ENCODE measurements at regions not wholly inside any gene's neighbourhood (a gene's known extent, or its start where the extent isn't known, plus 50 kb on each side); places are given as distances from the start of the nearest gene placed in this dataset.

DNA sequence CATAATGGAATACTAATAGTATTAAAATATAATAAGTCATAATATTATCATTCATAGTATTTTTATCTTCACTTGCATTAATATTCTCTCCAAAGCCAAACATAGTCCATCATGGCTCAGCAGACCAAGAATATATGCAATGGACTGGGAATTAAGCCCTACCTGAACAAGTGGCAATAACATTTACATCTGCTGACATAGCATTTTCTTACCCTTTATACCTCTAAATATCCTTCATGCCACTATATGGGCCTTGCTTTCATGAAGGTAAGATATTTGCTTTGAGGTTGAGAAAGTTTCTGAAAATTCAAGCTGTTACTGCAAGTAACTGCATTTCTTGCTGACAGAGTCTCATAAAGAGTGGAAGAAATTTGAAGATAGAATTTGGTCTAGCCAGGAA, 847.4 kb upstream of the GCFC2 start:
- TF ChIP-seq, protein P1, sequence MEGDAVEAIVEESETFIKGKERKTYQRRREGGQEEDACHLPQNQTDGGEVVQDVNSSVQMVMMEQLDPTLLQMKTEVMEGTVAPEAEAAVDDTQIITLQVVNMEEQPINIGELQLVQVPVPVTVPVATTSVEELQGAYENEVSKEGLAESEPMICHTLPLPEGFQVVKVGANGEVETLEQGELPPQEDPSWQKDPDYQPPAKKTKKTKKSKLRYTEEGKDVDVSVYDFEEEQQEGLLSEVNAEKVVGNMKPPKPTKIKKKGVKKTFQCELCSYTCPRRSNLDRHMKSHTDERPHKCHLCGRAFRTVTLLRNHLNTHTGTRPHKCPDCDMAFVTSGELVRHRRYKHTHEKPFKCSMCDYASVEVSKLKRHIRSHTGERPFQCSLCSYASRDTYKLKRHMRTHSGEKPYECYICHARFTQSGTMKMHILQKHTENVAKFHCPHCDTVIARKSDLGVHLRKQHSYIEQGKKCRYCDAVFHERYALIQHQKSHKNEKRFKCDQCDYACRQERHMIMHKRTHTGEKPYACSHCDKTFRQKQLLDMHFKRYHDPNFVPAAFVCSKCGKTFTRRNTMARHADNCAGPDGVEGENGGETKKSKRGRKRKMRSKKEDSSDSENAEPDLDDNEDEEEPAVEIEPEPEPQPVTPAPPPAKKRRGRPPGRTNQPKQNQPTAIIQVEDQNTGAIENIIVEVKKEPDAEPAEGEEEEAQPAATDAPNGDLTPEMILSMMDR (IDR thresholded peaks at IDR 0.05) = no peak
- DNase-seq (ENCODE audit: low spot score) (no peak), ATAC-seq (ENCODE audit: low FRiP score) (no peak)

DNA sequence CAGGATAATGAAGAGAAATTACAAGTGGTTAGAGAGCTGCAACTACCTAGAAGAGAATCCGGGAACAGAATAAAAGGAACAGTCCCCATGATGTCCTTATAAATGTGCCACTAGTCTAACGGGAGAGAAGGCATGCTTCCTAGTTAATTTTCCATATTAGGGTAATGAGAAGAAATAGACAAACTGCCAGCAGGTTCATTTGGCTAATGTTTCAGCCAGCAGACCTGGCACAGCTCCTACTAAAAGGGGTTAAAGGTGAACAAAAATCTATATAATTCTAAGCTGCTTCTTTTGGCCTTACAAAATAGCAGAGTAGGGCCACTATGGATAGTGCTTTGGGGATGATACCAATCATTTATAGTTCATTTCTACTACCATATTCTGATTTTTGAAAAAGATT, 845.3 kb upstream of the GCFC2 start:
- DNase-seq (ENCODE audit: low spot score) (no peak), ATAC-seq (ENCODE audit: low FRiP score) (no peak)
- TF ChIP-seq, protein P1 (IDR thresholded peaks at IDR 0.05) = no peak

DNA sequence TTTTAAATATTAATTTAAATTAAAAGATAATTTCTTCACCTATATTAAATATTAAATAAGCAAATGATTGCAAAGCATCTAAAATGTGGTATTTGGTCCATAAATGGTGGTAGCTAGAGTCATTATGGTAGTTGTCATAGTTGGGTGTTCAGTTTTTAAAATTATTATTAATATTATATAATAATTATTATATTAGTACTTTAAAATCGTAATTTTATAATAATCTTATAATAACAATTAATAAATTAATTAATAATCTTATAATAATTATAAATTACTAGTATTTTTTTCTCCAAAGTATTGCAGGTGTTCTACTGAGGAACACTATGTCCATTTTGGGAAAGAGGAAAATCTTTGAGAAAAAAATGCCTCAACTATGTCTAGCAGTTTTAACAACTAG, 835.5 kb upstream of the GCFC2 start:
- DNase-seq (ENCODE audit: low spot score) (no peak), ATAC-seq (ENCODE audit: low FRiP score) (no peak)
- TF ChIP-seq, protein P1 (IDR thresholded peaks at IDR 0.05) = no peak

DNA sequence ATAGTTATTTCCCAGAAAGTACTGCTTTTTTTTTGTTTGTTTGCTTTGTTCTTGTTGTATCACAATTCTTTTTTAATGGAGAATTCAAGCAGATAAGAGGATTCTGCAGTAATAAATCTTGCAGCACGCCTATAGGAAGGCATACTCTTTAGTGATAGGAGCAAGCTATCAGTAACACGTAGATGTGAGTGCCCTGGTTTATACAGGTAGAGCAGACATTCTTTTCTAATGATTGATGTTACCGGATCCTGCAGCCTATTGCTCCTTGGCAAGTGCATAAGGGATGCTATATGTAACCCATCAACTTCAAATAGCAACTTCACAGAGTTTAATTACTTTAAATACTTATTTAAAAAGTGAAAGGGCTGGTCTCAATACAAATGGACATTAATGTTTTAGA, 834.2 kb upstream of the GCFC2 start:
- TF ChIP-seq, protein P1 (IDR thresholded peaks at IDR 0.05) = no peak
- DNase-seq (ENCODE audit: low spot score) (no peak), ATAC-seq (ENCODE audit: low FRiP score) (no peak)

DNA sequence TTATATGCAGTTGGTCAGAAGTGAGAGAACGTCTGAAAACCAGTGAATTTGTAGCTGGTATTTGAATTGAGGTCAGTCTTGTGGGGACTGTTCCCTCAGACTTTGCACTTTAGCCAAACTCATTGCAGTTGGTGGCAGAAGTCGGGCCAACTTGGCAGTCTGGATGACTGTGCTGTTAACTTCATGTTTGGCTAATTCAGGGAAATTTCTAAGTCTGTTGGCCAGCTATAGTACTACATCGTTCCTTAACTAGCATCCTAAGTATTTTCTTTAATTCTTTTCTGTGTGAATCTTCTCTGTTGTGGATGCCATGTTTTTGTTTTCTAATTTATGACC, 806.8 kb upstream of the GCFC2 start:
- TF ChIP-seq, protein P1 (IDR thresholded peaks at IDR 0.05) = no peak
- DNase-seq (ENCODE audit: low spot score) (no peak), ATAC-seq (ENCODE audit: low FRiP score) (no peak)

DNA sequence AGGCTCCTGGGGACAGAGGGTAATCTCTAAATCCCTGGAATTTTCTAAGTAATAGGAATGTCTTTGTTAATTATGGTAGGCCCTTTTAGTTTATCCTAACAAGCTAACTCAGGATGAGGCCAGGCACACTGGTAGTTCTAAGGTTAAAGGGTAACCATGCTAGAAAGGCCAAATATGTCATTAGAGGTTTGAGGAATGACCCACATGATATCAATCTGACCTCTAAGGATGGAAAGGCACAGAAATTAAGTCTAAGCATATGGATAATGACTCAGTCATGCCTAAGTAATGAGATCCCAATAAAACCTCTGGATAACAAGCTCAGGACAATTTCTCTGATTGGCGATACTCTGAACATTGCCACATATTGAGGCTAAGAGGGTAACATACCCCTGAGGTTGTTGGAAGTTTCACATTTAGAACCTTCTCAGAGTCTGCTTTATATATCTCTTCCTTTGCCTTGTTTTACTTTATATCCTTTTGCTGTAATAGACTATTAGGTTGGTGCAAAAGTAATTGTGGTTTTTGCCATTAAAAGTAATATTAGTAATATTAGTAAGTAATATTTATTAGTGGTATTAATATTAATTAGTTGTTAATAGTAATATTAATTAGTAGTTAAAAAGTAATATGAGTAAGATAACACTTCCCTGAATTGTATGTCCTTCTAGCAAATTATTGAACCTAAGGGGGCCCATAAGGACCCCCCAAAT, 806.3 kb upstream of the GCFC2 start:
- no peak for DNase-seq (ENCODE audit: low spot score)
- no peak for ATAC-seq (ENCODE audit: low FRiP score)
- TF ChIP-seq, protein P1 (IDR thresholded peaks at IDR 0.05) = no peak

DNA sequence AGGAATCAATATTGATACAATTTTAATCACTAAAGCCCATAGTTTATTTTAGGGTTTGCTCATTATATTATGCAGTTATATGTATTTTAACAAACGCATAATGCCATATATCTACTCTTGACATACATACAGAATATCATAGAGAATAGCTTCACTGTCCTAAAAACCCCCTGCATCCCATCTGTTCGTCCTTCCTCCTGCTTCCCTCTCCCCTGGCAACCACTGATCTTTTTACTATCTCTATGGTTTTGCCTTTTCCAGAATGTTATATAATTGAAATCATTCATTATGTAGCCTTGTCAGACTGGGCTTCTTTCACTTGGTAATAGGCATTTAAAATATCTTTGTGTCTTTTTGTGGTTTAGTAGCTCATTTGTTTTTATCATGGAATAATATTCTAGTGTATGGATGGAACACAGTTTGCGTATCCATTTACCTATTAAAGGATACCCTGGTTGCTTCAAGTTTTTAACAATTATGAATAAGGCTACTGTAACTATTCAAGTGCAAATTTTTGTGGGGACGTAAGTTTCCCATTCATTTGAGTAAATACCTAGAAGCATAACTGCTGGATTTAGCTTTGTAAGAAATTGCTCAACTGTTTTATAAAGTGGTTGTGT, 801.6 kb upstream of the GCFC2 start:
- no peak for DNase-seq (ENCODE audit: low spot score)
- no peak for ATAC-seq (ENCODE audit: low FRiP score)
- TF ChIP-seq, protein P1 (IDR thresholded peaks at IDR 0.05) = no peak

All from omental fat pad (tissue), 3 donors.